CD4-positive, alpha-beta T cell (primary cell): ENCODE measurements at regions not wholly inside any gene's neighbourhood (a gene's known extent, or its start where the extent isn't known, plus 50 kb on each side); places are given as distances from the start of the nearest gene placed in this dataset.

Experiments
- ATAC-seq: fragments of 200-7000 bp; cut with Tn5 transposase; one replicate; pipeline ENCODE4 v1.10.0; 2022; ENCODE audit warnings: mild to moderate bottlenecking; ENCODE audit not compliant: poor library complexity
- CTCF ChIA-PET: fragments of 350-600 bp; sonication (Branson Sonifier 250); formaldehyde crosslinking; loops from one replicate; lab custom pipeline; 2021; ENCODE audit warnings: antibody characterized with exemption, inconsistent platforms; lab: Charles Lee
- POLR2A ChIA-PET: fragments of 350-600 bp; sonication (Branson Sonifier 250); formaldehyde crosslinking; loops from one replicate; lab custom pipeline; 2021; ENCODE audit warnings: antibody characterized with exemption, inconsistent platforms; lab: Charles Lee
- DNase-seq, 14 experiments: peaks; one replicate each; pipeline ENCODE4 v3.0.0-alpha.2; 2013 to 2020; ENCODE audit warnings: mixed read lengths in 2 of 14
- H3K27ac ChIP-seq, 2 donors: one replicate each; pipeline versions ENCODE4 v1.5.1 to v1.7.0; 2013; ENCODE audit warnings: low read length in 2 of 2, low read depth in 1 of 2, mild to moderate bottlenecking in 1 of 2
- H3K27me3 ChIP-seq, 2 experiments: 1 replicate in 1 of 2; 2 replicates in 1 of 2; pipeline versions ENCODE4 v1.6.1 to v1.7.0; 2013; ENCODE audit warnings: low read length in 2 of 2, control low read depth in 1 of 2, mild to moderate bottlenecking in 1 of 2, moderate library complexity in 1 of 2; ENCODE audit not compliant: insufficient read depth in 2 of 2, control insufficient read depth in 1 of 2
- H3K36me3 ChIP-seq: one replicate; pipeline ENCODE4 v1.6.1; 2013; ENCODE audit warnings: low read length, control low read depth; ENCODE audit not compliant: insufficient read depth
- H3K4me1 ChIP-seq: one replicate; pipeline ENCODE4 v1.6.1; 2013; ENCODE audit warnings: low read length, control low read depth; ENCODE audit not compliant: insufficient read depth
- H3K4me3 ChIP-seq: one replicate; pipeline ENCODE4 v1.5.1; 2013; ENCODE audit warnings: mild to moderate bottlenecking, low read length, moderate library complexity
- H3K9me3 ChIP-seq, 2 experiments: 1 replicate in 1 of 2; 2 replicates in 1 of 2; pipeline versions ENCODE4 v1.6.1 to v1.7.0; 2013; ENCODE audit warnings: low read length in 2 of 2, mild to moderate bottlenecking in 2 of 2, control low read depth in 1 of 2, moderate library complexity in 1 of 2; ENCODE audit not compliant: control insufficient read depth in 1 of 2, insufficient read depth in 1 of 2
- H3K27ac Mint-ChIP-seq: one replicate; pipeline ENCODE4 v1.8.0; 2020; ENCODE audit warnings: mixed read lengths
- H3K27me3 Mint-ChIP-seq: one replicate; pipeline ENCODE4 v1.8.0; 2021; ENCODE audit warnings: mixed read lengths
- H3K36me3 Mint-ChIP-seq: one replicate; pipeline ENCODE4 v1.8.0; 2021; ENCODE audit warnings: low read depth, mixed read lengths
- H3K4me1 Mint-ChIP-seq: one replicate; pipeline ENCODE4 v1.8.0; 2021; ENCODE audit warnings: low read depth, mixed read lengths
- H3K4me3 Mint-ChIP-seq: one replicate; pipeline ENCODE4 v1.8.0; 2020; ENCODE audit warnings: mild to moderate bottlenecking, mixed read lengths
- H3K9me3 Mint-ChIP-seq: one replicate; pipeline ENCODE4 v1.8.0; 2020; ENCODE audit warnings: mixed read lengths
- CTCF ChIP-seq: fragments of 200-600 bp; IDR thresholded peaks from one replicate; pipeline ENCODE4 v1.8.0; 2022; ENCODE audit warnings: antibody characterized with exemption, mild to moderate bottlenecking
- intact Hi-C, 2 experiments: fragments of 100-400 bp; cut with DNase I in 1 of 2; cut with micrococcal nuclease in 1 of 2; formaldehyde crosslinking; loops; one replicate each; pipeline versions ENCODE4 v1.15.1 to v1.9.0; 2023 to 2025; cut with DNase I, micrococcal nuclease

- no peak for DNase-seq
- H3K9me3 ChIP-seq = no peaks in the 10 kb centered on the region
- no peaks in the 10 kb centered on the region for H3K9me3 Mint-ChIP-seq
- CTCF ChIA-PET = no interaction called here
- H3K4me3 Mint-ChIP-seq = no peak overlapping the region
- no peak overlapping the region for H3K27ac Mint-ChIP-seq
- H3K36me3 Mint-ChIP-seq = no peaks in the 10 kb centered on the region
- H3K4me1 Mint-ChIP-seq = no peaks in the 10 kb centered on the region
- H3K27me3 Mint-ChIP-seq = peaks cover 48% of the 10 kb centered on the region
- no peak for TF ChIP-seq CTCF
- POLR2A ChIA-PET = no interaction called here
- no peak for ATAC-seq
- no peak overlapping the region for H3K4me3 ChIP-seq
- intact Hi-C loops = no loop called here
- no peaks in the 10 kb centered on the region for H3K4me1 ChIP-seq
- peaks cover 0 to 4% of the 10 kb centered on the region in 2 experiments for H3K27me3 ChIP-seq
- no peaks in the 10 kb centered on the region for H3K36me3 ChIP-seq
- no peak overlapping the region for H3K27ac ChIP-seq
These were observed 225.9 kb upstream of the XYLT1 start for GRCh38 chr16:17696616-17697015.

- Histone ChIP-seq H3K4me3 (no peak overlapping the region), H3K9me3 (no peaks in the 10 kb centered on the region), H3K27me3 (peaks cover 0 to 4% of the 10 kb centered on the region in 2 experiments), H3K36me3 (no peaks in the 10 kb centered on the region), H3K27ac (no peak overlapping the region), H3K4me1 (no peaks in the 10 kb centered on the region)
- CTCF ChIA-PET = no interaction called here
- no peaks in the 10 kb centered on the region for H3K4me1 Mint-ChIP-seq
- DNase-seq (no peak), ATAC-seq (no peak)
- POLR2A ChIA-PET = no interaction called here
- H3K4me3 Mint-ChIP-seq = no peak overlapping the region
- H3K9me3 Mint-ChIP-seq = no peaks in the 10 kb centered on the region
- intact Hi-C loops = no loop called here
- no peak overlapping the region for H3K27ac Mint-ChIP-seq
- no peaks in the 10 kb centered on the region for H3K36me3 Mint-ChIP-seq
- TF ChIP-seq CTCF = no peak
- peaks cover 40% of the 10 kb centered on the region for H3K27me3 Mint-ChIP-seq
These were observed 221.7 kb upstream of the XYLT1 start for GRCh38 chr16:17692484-17692883.

- no peaks in the 10 kb centered on the region for H3K4me1 ChIP-seq
- CTCF ChIA-PET = no interaction called here
- Mint-ChIP-seq H3K4me1 (no peaks in the 10 kb centered on the region), H3K4me3 (no peak overlapping the region), H3K9me3 (no peaks in the 10 kb centered on the region), H3K36me3 (no peaks in the 10 kb centered on the region), H3K27me3 (peaks cover 40% of the 10 kb centered on the region), H3K27ac (no peak overlapping the region)
- POLR2A ChIA-PET = no interaction called here
- intact Hi-C loops = no loop called here
- peaks cover 0 to 4% of the 10 kb centered on the region in 2 experiments for H3K27me3 ChIP-seq
- no peaks in the 10 kb centered on the region for H3K9me3 ChIP-seq
- no peaks in the 10 kb centered on the region for H3K36me3 ChIP-seq
- no peak for TF ChIP-seq CTCF
- DNase-seq (no peak), ATAC-seq (no peak)
- no peak overlapping the region for H3K4me3 ChIP-seq
- no peak overlapping the region for H3K27ac ChIP-seq
These were observed 221.1 kb upstream of the XYLT1 start for GRCh38 chr16:17691899-17692176.
